ENCODE measurements at regions not wholly inside any gene's neighbourhood (a gene's known extent, or its start where the extent isn't known, plus 50 kb on each side); places are given as distances from the start of the nearest gene placed in this dataset.

- DNase-seq (ENCODE audit: low read depth): no peak
Measured at GRCh38 chr6:165950316-165950715, 217.3 kb downstream of the TBXT start.

- no peak for DNase-seq (ENCODE audit: low read depth)
Measured at GRCh38 chr6:165949324-165949723, 218.3 kb downstream of the TBXT start.

GRCh38 chr6:165944002-165944466 lies 223.6 kb downstream of the TBXT start:
- DNase-seq (ENCODE audit: low read depth): no peak

GRCh38 chr6:165941786-165942185 lies 225.9 kb downstream of the TBXT start:
- DNase-seq (ENCODE audit: low read depth): no peak

GRCh38 chr6:165941249-165941775 lies 226.3 kb downstream of the TBXT start:
- DNase-seq (ENCODE audit: low read depth): no peak

GRCh38 chr6:165940366-165940765 lies 227.3 kb downstream of the TBXT start:
- no peak for DNase-seq (ENCODE audit: low read depth)

- no peak for DNase-seq (ENCODE audit: low read depth)
Measured at GRCh38 chr6:165939601-165940290, 227.9 kb downstream of the TBXT start.

GRCh38 chr6:165939047-165939446 lies 228.6 kb downstream of the TBXT start:
- no peak for DNase-seq (ENCODE audit: low read depth)

- DNase-seq (ENCODE audit: low read depth): no peak
Measured at GRCh38 chr6:165937564-165938358, 229.9 kb downstream of the TBXT start.

GRCh38 chr6:165936660-165937059 lies 231.0 kb downstream of the TBXT start:
- DNase-seq (ENCODE audit: low read depth): no peak

GRCh38 chr6:165936096-165936495 lies 231.6 kb downstream of the TBXT start:
- DNase-seq (ENCODE audit: low read depth): no peak

- no peak for DNase-seq (ENCODE audit: low read depth)
Measured at GRCh38 chr6:165931675-165932074, 236.0 kb downstream of the TBXT start.

GRCh38 chr6:165930668-165931214 lies 236.9 kb downstream of the TBXT start:
- no peak for DNase-seq (ENCODE audit: low read depth)

- DNase-seq (ENCODE audit: low read depth): no peak
Measured at GRCh38 chr6:165929607-165930006, 238.0 kb downstream of the TBXT start.

GRCh38 chr6:165926378-165926777 lies 241.3 kb downstream of the TBXT start:
- no peak for DNase-seq (ENCODE audit: low read depth)

- no peak for DNase-seq (ENCODE audit: low read depth)
Measured at GRCh38 chr6:165925474-165926156, 242.0 kb downstream of the TBXT start.

GRCh38 chr6:165922309-165922794 lies 245.3 kb downstream of the TBXT start:
- no peak for DNase-seq (ENCODE audit: low read depth)

GRCh38 chr6:165920896-165921671 lies 246.6 kb downstream of the TBXT start:
- DNase-seq (ENCODE audit: low read depth): no peak

GRCh38 chr6:165917576-165917975 lies 250.1 kb downstream of the TBXT start:
- no peak for DNase-seq (ENCODE audit: low read depth)

GRCh38 chr6:165915022-165915770 lies 252.2 kb upstream of the PDE10A start:
- no peak for DNase-seq (ENCODE audit: low read depth)

Measured in CMK (cell line).